K562 (cell line): ENCODE measurements at regions not wholly inside any gene's neighbourhood (a gene's known extent, or its start where the extent isn't known, plus 50 kb on each side); places are given as distances from the start of the nearest gene placed in this dataset.

Source experiments
- ATAC-seq: fragments of 200-7000 bp; cut with Tn5 transposase; 3 replicates; pipeline ENCODE4 v1.9.1; 2020; ENCODE audit warnings: moderate library complexity
- BruUV-seq: library from RNA; stranded (reverse); fragments of 400-500 nt; replicated peaks from 2 replicates; lab custom pipeline; 2021; lab: Mats Ljungman, UMichigan
- CTCF ChIA-PET: fragments of 300-600 bp; formaldehyde crosslinking; extraction: SDS; loops from one replicate; lab custom pipeline; 2021; ENCODE audit warnings: low intra/inter-chr PET ratio; lab: Yijun Ruan, JAX
- POLR2A ChIA-PET: fragments of 300-600, 350-650 bp; sonication (Branson Sonifier 250); formaldehyde crosslinking; extraction: SDS; loops from one replicate; lab custom pipeline; 2021; ENCODE audit warnings: antibody characterized with exemption, inconsistent platforms; lab: Yijun Ruan, JAX
- DNase-seq, 4 experiments: peaks; one replicate each; pipeline versions ENCODE4 v3.0.0 to v3.0.0-alpha.2; 2011 to 2018; ENCODE audit warnings: low spot score in 3 of 4, mixed read lengths in 3 of 4; ENCODE audit errors: extremely low read depth in 1 of 4
- FAIRE-seq: peaks from 2 replicates; lab custom pipeline; 2011; peaks lifted over from hg19 to GRCh38; lab: Jason Lieb, UNC
- H2AFZ ChIP-seq: 2 replicates; pipeline ENCODE4 v1.6.0; 2011; ENCODE audit warnings: low read depth, low read length, control low read depth, inconsistent platforms
- H3K27ac ChIP-seq: fragments of 200-600 bp; 3 replicates; pipeline ENCODE4 v1.8.0; 2011; ENCODE audit warnings: low read depth, mild to moderate bottlenecking, control low read depth, inconsistent platforms, low read length, moderate library complexity, mixed read lengths; ENCODE audit errors: extremely low read depth
- H3K27me3 ChIP-seq, 2 experiments: fragments of 300-600 bp in 1 of 2; 2 replicates in 1 of 2; 3 replicates in 1 of 2; pipeline versions ENCODE4 v1.6.0 to v1.8.0; 2011; ENCODE audit warnings: inconsistent platforms in 2 of 2, low read length in 2 of 2, mild to moderate bottlenecking in 1 of 2, mixed read lengths in 1 of 2, moderate library complexity in 1 of 2; ENCODE audit not compliant: control insufficient read depth in 2 of 2, insufficient read depth in 2 of 2
- H3K36me3 ChIP-seq: fragments of 300-600 bp; 3 replicates; pipeline ENCODE4 v1.8.0; 2011; ENCODE audit warnings: mild to moderate bottlenecking, low read length, inconsistent platforms; ENCODE audit not compliant: control insufficient read depth, insufficient read depth
- H3K4me1 ChIP-seq, 2 experiments: fragments of 200-600 bp in 1 of 2; replicated peaks in 1 of 2; 2 replicates in 1 of 2; 3 replicates in 1 of 2; pipeline versions ENCODE4 v1.5.1 to v1.8.0; 2011; ENCODE audit warnings: inconsistent platforms in 2 of 2, low read length in 2 of 2, mild to moderate bottlenecking in 1 of 2, mixed read lengths in 1 of 2, moderate library complexity in 1 of 2; ENCODE audit not compliant: control insufficient read depth in 2 of 2, insufficient read depth in 2 of 2
- H3K4me2 ChIP-seq: 2 replicates; pipeline ENCODE4 v1.6.1; 2011; ENCODE audit warnings: low read length, control low read depth, inconsistent platforms, mixed read lengths; ENCODE audit not compliant: insufficient read depth
- H3K4me3 ChIP-seq: fragments of 200-600 bp; sonication (generic), shearing (Covaris generic); 2 replicates; pipeline ENCODE4 v1.5.1; 2016; ENCODE audit warnings: control low read depth, inconsistent platforms
- H3K79me2 ChIP-seq: fragments of 200-600 bp; 3 replicates; pipeline ENCODE4 v1.8.0; 2011; ENCODE audit warnings: low read length, inconsistent platforms; ENCODE audit not compliant: control insufficient read depth, insufficient read depth
- H3K9ac ChIP-seq, 2 experiments: 2 replicates each; pipeline versions ENCODE4 v1.6.0 to v1.6.1; 2011; ENCODE audit warnings: low read depth in 2 of 2, low read length in 2 of 2, control low read depth in 1 of 2, inconsistent platforms in 1 of 2, mild to moderate bottlenecking in 1 of 2, mixed read lengths in 1 of 2; ENCODE audit not compliant: insufficient read depth in 1 of 2
- H3K9me1 ChIP-seq: one replicate; pipeline ENCODE4 v1.6.0; 2011; ENCODE audit warnings: inconsistent platforms, mild to moderate bottlenecking, low read length, moderate library complexity; ENCODE audit not compliant: control insufficient read depth, insufficient read depth
- H3K9me3 ChIP-seq: replicated peaks from 2 replicates; pipeline ENCODE4 v1.5.1; 2011; ENCODE audit warnings: low read depth, low read length, inconsistent platforms; ENCODE audit not compliant: control insufficient read depth, insufficient read depth
- H4K20me1 ChIP-seq: replicated peaks from 2 replicates; pipeline ENCODE4 v1.6.1; 2011; ENCODE audit warnings: low read length, inconsistent platforms, mixed read lengths; ENCODE audit not compliant: control insufficient read depth, insufficient read depth
- FOS ChIP-seq: IDR thresholded peaks from 3 replicates; pipeline ENCODE4 v1.6.1; 2011; ENCODE audit not compliant: insufficient read length; ENCODE audit errors: extremely low read depth
- MYC ChIP-seq, 2 experiments: fragments of 250-450 bp in 1 of 2; sonication (Bioruptor Pico) in 1 of 2; IDR thresholded peaks; 2 replicates each; pipeline versions ENCODE4 v1.5.1 to v1.6.1; 2012 to 2021; ENCODE audit warnings: low read depth in 2 of 2, borderline replicate concordance in 1 of 2, improper control_type of control experiment in 1 of 2, low read length in 1 of 2, mild to moderate bottlenecking in 1 of 2, moderate library complexity in 1 of 2
- NFXL1 ChIP-seq: fragments of 450-650 bp; formaldehyde crosslinking; IDR thresholded peaks from 2 replicates; pipeline ENCODE4 v1.4.0; 2021; ENCODE audit warnings: mild to moderate bottlenecking
- PYGO2 ChIP-seq: fragments of 450-650 bp; IDR thresholded peaks from 2 replicates; pipeline ENCODE4 v1.6.1; 2016; ENCODE audit warnings: mild to moderate bottlenecking, missing genetic modification characterization, moderate library complexity, missing compliant biosample characterization
- RFX5 ChIP-seq: IDR thresholded peaks from 2 replicates; pipeline ENCODE4 v1.6.1; 2011; ENCODE audit warnings: low read depth, mild to moderate bottlenecking, improper control_type of control experiment, low read length
- RHOXF2B ChIP-seq: fragments of 250-450 bp; sonication (Bioruptor Pico); conservative IDR thresholded peaks from 2 replicates; pipeline ENCODE4 v1.5.1; 2021
- SMARCC2 ChIP-seq: fragments of 450-650 bp; IDR thresholded peaks from 2 replicates; pipeline ENCODE4 v1.6.1; 2017; ENCODE audit warnings: antibody characterized with exemption, moderate library complexity, mild to moderate bottlenecking, low read depth
- SP2 ChIP-seq: IDR thresholded peaks from 2 replicates; pipeline ENCODE4 v1.6.1; 2011; ENCODE audit warnings: mild to moderate bottlenecking, low read depth, low read length, moderate library complexity; ENCODE audit not compliant: poor library complexity, severe bottlenecking; ENCODE audit errors: extremely low read depth
- SPI1 ChIP-seq: IDR thresholded peaks from 2 replicates; pipeline ENCODE4 v1.6.1; 2011; ENCODE audit warnings: low read depth, low read length, control low read depth, borderline replicate concordance
- TAF9B ChIP-seq: fragments of 450-650 bp; IDR thresholded peaks from 2 replicates; pipeline ENCODE4 v1.6.1; 2018; ENCODE audit warnings: mild to moderate bottlenecking; ENCODE audit not compliant: partially characterized antibody
- TRIM24 ChIP-seq, 2 experiments: fragments of 450-650 bp; IDR thresholded peaks; 2 replicates each; pipeline ENCODE4 v1.6.1; 2016
- ZKSCAN3 ChIP-seq: fragments of 250-450 bp; sonication (Bioruptor Pico); IDR thresholded peaks from 2 replicates; pipeline ENCODE4 v1.4.0; 2020
- ZNF347 ChIP-seq: fragments of 450-650 bp; formaldehyde crosslinking; IDR thresholded peaks from 2 replicates; pipeline ENCODE4 v1.4.0; 2020; ENCODE audit warnings: low read depth, mild to moderate bottlenecking, moderate library complexity
- WGBS: fragments of 100-300 bp; shearing (Covaris generic); methylation state at CpG from one replicate; pipeline ENCODE4 v1.1.6; 2016; ENCODE audit warnings: low coverage, mixed read lengths; ENCODE audit not compliant: insufficient coverage; ENCODE audit errors: missing lambda C conversion rate; 5-methylcytosine and 5-hydroxymethylcytosine counted together
- in situ Hi-C: fragments of 300-500 bp; cut with MboI; formaldehyde crosslinking; loops from 4 replicates; pipeline ENCODE4 v1.15.0; 2018; ENCODE audit warnings: inconsistent platforms, mixed read lengths
- intact Hi-C: fragments of 100-400 bp; cut with micrococcal nuclease; formaldehyde crosslinking; loops from 2 replicates; pipeline ENCODE4 v1.14.2; 2022
- TF ChIP-seq, protein P1 (sequence below): fragments of 450-650 bp; conservative IDR thresholded peaks from 2 replicates; pipeline ENCODE4 v1.6.1; 2016; ENCODE audit warnings: missing genetic modification characterization, low read depth, mild to moderate bottlenecking, missing compliant biosample characterization, moderate library complexity

DNA sequence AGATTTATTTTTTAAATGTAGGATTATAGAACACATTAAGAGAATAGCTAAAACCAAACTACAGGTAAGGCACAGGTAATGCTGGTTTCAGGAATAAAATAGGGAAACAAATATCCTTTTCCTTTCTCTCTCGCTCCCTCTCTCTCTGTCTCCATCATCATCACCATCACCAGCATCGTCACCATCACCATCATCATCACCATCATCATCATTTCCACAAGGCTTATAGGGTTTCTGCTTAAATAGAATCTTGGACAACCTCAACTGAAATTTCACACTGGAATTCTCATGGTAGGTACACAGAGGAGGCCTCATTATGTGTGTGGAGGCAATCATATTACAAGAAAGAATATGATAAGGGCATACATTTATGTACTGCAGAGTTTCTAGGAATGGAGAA is 823.6 kb downstream of the MAFB start:
- ChIA-PET CTCF (no interaction called here), POLR2A (no interaction called here)
- no peak for TF ChIP-seq TRIM24 (IDR thresholded peaks at IDR 0.05)
- TF ChIP-seq, protein P1, sequence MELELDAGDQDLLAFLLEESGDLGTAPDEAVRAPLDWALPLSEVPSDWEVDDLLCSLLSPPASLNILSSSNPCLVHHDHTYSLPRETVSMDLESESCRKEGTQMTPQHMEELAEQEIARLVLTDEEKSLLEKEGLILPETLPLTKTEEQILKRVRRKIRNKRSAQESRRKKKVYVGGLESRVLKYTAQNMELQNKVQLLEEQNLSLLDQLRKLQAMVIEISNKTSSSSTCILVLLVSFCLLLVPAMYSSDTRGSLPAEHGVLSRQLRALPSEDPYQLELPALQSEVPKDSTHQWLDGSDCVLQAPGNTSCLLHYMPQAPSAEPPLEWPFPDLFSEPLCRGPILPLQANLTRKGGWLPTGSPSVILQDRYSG (tag): no peak
- no peak for TF ChIP-seq SMARCC2
- TF ChIP-seq RFX5: no peak
- no peak for TF ChIP-seq SPI1
- TF ChIP-seq PYGO2: no peak
- no peak for TF ChIP-seq RHOXF2B (CRISPR knock-in tag)
- TF ChIP-seq FOS: no peak
- no peak for TF ChIP-seq TAF9B
- no peak for TF ChIP-seq ZKSCAN3 (CRISPR knock-in tag)
- no peak for TF ChIP-seq ZNF347
- TF ChIP-seq SP2: no peak
- no peak for TF ChIP-seq MYC (IDR thresholded peaks at IDR 0.05; ENCODE audit: low read depth, low read length)
- no peak for TF ChIP-seq MYC (CRISPR knock-in tag; IDR thresholded peaks at IDR 0.05; ENCODE audit: borderline replicate concordance, low read depth)
- no peak for TF ChIP-seq NFXL1 (CRISPR knock-in tag)
- Histone ChIP-seq H2AFZ (no peak overlapping the region), H3K9me3 (no peaks in the 10 kb centered on the region), H3K27ac (no peak overlapping the region), H3K4me3 (no peak overlapping the region), H4K20me1 (no peaks in the 10 kb centered on the region), H3K4me2 (no peak overlapping the region), H3K9ac (no peak overlapping the region), H3K27me3 (no peaks in the 10 kb centered on the region), H3K9me1 (no peaks in the 10 kb centered on the region), H3K79me2 (no peaks in the 10 kb centered on the region), H3K4me1 (no peaks in the 10 kb centered on the region), H3K36me3 (no peaks in the 10 kb centered on the region)
- in situ Hi-C loops: no loop called here
- DNase-seq (no peak), FAIRE-seq (no peak), ATAC-seq (no peak)
- intact Hi-C loops: no loop called here
- 0% methylated on average over 2 of the region's 2 CpGs for WGBS
- BruUV-seq: no TSS peak
